Epithelial cell of esophagus (primary cell): ENCODE measurements at regions not wholly inside any gene's neighbourhood (a gene's known extent, or its start where the extent isn't known, plus 50 kb on each side); places are given as distances from the start of the nearest gene placed in this dataset.
"Not testable (repeated sequence)": the region's sequence is repeated elsewhere in the genome, so short reads cannot be mapped to it uniquely, and the experiment has no call there.

Experiments
- DNase-seq: peaks from one replicate; pipeline ENCODE4 v3.0.0; 2010; ENCODE audit warnings: low read depth
- H3K4me3 ChIP-seq: 2 replicates; pipeline ENCODE4 v1.5.1; 2011; ENCODE audit warnings: mild to moderate bottlenecking, low read length, control low read depth
- TF ChIP-seq, protein P1 (sequence below): IDR thresholded peaks from 2 replicates; pipeline ENCODE4 v1.5.1; 2011; ENCODE audit warnings: low read depth, mild to moderate bottlenecking, low read length, control low read depth, inconsistent platforms; ENCODE audit not compliant: insufficient read depth; ENCODE audit errors: missing control alignments

DNA sequence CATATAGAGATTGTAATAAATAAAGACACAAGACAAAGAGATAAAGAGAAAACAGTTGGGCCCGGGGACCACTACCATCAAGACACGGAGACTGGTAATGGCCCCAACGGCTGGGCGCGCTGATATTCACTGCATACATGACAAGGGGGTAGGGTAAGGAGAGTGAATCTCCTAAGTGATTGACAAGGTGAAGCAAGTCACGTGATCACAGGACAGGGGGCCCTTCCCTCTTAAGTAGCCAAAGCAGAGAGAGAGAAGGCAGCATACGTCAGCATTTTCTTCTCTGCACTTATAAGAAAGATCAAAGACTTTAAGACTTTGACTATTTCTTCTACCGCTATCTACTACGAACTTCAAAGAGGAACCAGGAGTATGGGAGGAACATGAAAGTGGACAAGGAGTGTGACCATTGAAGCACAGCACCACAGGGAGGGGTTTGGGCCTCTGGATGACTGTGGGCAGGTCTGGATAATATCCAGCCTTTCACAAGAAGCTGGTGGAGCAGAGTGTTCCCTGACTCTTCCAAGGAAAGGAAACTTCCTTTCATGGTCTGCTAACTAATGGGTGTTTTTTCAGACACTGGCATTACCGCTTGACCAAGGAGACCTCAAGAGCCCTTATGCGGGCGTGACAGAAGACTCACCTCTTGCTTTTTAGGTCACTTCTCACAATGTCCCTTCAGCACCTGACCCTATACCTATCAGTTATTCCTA is 75.6 kb downstream of the MRPL39 start:
- DNase-seq = not testable (repeated sequence)

GRCh38 chr21:25528515-25528914 is 78.8 kb downstream of the MRPL39 start:
- TF ChIP-seq, protein P1, sequence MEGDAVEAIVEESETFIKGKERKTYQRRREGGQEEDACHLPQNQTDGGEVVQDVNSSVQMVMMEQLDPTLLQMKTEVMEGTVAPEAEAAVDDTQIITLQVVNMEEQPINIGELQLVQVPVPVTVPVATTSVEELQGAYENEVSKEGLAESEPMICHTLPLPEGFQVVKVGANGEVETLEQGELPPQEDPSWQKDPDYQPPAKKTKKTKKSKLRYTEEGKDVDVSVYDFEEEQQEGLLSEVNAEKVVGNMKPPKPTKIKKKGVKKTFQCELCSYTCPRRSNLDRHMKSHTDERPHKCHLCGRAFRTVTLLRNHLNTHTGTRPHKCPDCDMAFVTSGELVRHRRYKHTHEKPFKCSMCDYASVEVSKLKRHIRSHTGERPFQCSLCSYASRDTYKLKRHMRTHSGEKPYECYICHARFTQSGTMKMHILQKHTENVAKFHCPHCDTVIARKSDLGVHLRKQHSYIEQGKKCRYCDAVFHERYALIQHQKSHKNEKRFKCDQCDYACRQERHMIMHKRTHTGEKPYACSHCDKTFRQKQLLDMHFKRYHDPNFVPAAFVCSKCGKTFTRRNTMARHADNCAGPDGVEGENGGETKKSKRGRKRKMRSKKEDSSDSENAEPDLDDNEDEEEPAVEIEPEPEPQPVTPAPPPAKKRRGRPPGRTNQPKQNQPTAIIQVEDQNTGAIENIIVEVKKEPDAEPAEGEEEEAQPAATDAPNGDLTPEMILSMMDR = no peak
- no peak for DNase-seq
- no peak overlapping the region for H3K4me3 ChIP-seq

More for the DNA sequence above, 75.6 kb downstream of the MRPL39 start:
- H3K4me3 ChIP-seq = not testable (repeated sequence)

- peak; percentile 55 for DNase-seq
- TF ChIP-seq, protein P1 = no peak
- H3K4me3 ChIP-seq = no peak overlapping the region
Measured at GRCh38 chr21:25518491-25518911, 88.8 kb downstream of the MRPL39 start.

DNA sequence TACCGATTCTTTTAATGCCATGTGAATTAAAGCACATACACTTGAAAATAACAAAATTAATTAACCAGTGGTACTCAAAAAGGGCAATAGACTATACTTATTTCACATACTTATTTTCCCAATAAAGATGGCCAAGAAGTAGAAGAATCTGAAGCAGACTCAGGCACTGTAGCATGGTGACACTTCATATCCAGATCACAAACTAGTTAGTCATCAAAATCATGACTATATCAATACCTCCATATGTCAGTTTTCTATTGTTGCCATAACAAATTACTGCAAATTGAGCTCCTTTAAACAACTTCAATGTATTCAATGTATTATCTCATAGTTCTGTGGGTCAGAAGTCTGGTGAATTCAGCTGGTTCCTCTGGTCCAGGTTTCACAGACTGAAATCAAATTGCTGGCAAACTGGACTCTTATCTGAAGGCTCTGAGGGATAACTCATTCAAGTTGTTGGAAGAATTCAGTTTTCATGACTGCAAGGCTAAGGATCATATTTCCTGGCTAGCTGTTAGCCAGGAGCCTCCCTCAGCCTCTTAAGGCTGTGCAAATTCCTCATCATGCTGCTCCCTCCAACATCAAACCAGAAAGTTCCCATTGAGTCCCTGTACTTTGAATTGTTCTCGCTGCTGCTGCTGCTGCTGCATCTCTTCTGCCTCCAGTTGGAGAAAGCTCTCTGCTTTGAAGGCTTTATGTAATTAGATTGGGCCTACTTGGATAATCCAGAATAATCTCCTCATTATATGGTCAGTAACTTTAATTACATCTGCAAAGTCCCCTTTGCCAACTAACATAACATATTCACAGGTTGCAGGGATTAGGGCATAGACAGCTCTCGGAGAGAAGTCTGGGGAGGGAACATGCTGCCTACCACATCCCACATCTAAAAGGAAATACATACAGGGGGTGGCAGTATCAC is 91.5 kb downstream of the MRPL39 start:
- H3K4me3 ChIP-seq = no peak overlapping the region
- no peak for DNase-seq
- TF ChIP-seq, protein P1 = no peak

DNA sequence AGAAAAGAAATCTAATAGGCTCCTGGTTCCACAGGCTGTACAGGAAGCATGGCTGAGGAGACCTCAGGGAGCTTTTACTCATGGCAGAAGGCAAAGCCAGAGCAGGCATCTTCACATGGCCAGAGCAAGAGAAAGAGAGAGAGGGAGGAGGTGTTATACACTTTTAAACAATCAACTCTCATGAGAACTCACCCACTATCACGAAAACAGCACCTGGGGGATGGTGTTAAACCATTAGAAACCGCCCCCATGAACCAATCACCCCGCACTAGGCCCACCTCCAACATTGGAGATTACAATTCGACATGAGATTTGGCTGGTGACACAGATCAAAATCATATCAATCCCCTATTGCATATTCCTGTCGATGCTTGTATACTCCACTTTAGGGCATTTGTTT is 93.5 kb downstream of the MRPL39 start:
- no peak overlapping the region for H3K4me3 ChIP-seq
- TF ChIP-seq, protein P1 = no peak
- DNase-seq = no peak

DNA sequence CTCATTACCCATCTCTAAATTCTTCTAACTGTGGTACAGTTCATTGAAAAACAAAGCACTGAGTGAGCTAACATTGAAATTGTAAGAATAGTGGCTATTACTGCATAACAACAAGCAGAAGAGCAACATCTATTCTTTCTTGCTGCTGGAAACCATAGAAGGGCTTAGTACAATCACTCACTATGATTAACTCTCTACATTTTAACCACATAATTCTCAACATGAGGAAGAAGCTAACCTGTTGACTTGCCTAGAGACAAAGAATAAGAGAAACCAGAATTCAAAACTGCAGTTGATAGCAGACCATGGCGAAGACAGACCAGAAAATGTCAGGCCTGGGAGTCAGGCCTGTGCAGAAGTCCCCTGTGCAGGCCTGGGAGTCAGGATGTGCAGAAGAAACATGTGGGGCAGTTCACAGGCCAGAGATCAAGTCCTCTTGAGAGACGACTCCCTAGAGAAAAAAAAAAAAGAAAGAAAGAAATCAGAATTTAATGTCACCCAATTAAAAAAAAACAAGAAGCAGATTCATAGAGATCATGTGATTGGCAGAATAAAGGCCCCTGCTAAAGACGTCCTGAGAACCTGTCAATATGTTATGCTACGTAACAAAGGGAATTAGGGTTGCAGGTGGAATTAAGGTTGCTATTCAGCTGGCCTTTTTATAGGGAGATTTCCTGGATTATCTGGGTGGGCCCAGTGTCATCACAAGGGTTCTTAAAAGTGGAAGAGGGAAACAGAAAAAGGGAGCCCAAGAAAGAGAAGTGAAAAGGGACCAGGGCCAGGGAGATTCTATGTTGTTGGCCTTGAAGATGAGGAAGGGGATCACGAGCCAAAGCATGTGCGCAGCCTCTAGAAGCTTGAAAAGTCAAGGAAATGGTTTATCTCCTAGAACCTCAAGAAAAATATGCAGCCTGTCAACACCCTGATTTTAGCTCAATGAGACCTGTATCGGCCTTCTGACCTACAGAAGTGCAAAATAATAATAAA is 94.9 kb downstream of the MRPL39 start:
- TF ChIP-seq, protein P1 = no peak
- DNase-seq = no peak
- H3K4me3 ChIP-seq = no peak overlapping the region
